ENCODE measurements at regions not wholly inside any gene's neighbourhood (a gene's known extent, or its start where the extent isn't known, plus 50 kb on each side); places are given as distances from the start of the nearest gene placed in this dataset.
"Not testable (repeated sequence)": the region's sequence is repeated elsewhere in the genome, so short reads cannot be mapped to it uniquely, and the experiment has no call there.

GRCh38 chr7:109549471-109550193, 980.0 kb downstream of the DNAJB9 start:
- TF ChIP-seq POLR2A (IDR thresholded peaks at IDR 0.05; ENCODE audit: low read depth) (no peak), CTCF (IDR thresholded peaks at IDR 0.05) (no peak), POLR2AphosphoS5 (IDR thresholded peaks at IDR 0.05) (no peak), EP300 (IDR thresholded peaks at IDR 0.05) (no peak)
- Histone ChIP-seq H3K27ac (replicated peaks in 1 of 4) (no peak overlapping the region), H3K9me3 (no peaks in the 10 kb centered on the region), H3K4me3 (no peak overlapping the region), H3K36me3 (no peaks in the 10 kb centered on the region), H3K4me1 (peaks cover 0 to 9% (median 0%) of the 10 kb centered on the region in 4 donors), H3K27me3 (no peaks in the 10 kb centered on the region)
- intact Hi-C loops (cut with DNase I) = no loop called here
- WGBS = 33% methylated on average over 7 of the region's 7 CpGs
- no peak for DNase-seq (ENCODE audit: extremely low spot score)

GRCh38 chr7:109552017-109552416, 982.3 kb downstream of the DNAJB9 start:
- no peak for DNase-seq (ENCODE audit: extremely low spot score)
- peaks cover 0 to 9% (median 0%) of the 10 kb centered on the region in 4 donors for H3K4me1 ChIP-seq
- TF ChIP-seq CTCF (IDR thresholded peaks at IDR 0.05) = no peak
- TF ChIP-seq POLR2A (IDR thresholded peaks at IDR 0.05; ENCODE audit: low read depth) = no peak
- no peak for TF ChIP-seq POLR2AphosphoS5 (IDR thresholded peaks at IDR 0.05)
- TF ChIP-seq EP300 (IDR thresholded peaks at IDR 0.05) = no peak
- WGBS = 100% methylated on average over 1 of the region's 2 CpGs
- H3K27me3 ChIP-seq = no peaks in the 10 kb centered on the region
- intact Hi-C loops (cut with DNase I) = no loop called here
- peaks cover 0 to 12% (median 3%) of the 10 kb centered on the region in 4 donors for H3K9me3 ChIP-seq
- H3K27ac ChIP-seq (replicated peaks in 1 of 4) = no peak overlapping the region
- H3K4me3 ChIP-seq = no peak overlapping the region
- H3K36me3 ChIP-seq = no peaks in the 10 kb centered on the region

DNA sequence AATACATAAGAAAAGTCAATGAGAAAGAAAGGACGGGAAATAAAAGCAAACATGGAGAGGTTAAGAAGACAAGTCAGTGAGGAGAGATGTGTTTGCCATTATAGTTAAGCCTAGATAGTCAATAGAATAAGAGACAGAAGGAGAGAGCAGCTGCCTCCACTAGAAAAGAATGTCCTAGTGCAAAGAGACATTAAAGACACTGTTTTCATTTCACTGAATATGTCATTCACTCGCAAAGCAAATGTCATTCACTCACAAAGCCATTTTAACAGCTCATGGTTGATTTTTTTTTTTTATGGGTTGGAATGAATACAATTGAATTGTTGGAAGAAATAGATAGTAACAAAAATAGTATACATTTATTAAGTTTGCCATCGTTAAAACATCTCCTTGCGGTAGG, 1007.6 kb downstream of the DNAJB9 start:
- TF ChIP-seq POLR2A (IDR thresholded peaks at IDR 0.05; ENCODE audit: low read depth) (no peak), EP300 (IDR thresholded peaks at IDR 0.05) (no peak), POLR2AphosphoS5 (IDR thresholded peaks at IDR 0.05) (no peak), CTCF (IDR thresholded peaks at IDR 0.05) (no peak)
- H3K4me3 ChIP-seq = no peak overlapping the region
- H3K9me3 ChIP-seq = no peaks in the 10 kb centered on the region
- intact Hi-C loops (cut with DNase I) = no loop called here
- no peak overlapping the region for H3K27ac ChIP-seq (replicated peaks in 1 of 4)
- H3K4me1 ChIP-seq = no peaks in the 10 kb centered on the region
- no peak for DNase-seq (ENCODE audit: extremely low spot score)
- H3K27me3 ChIP-seq = no peaks in the 10 kb centered on the region
- no peaks in the 10 kb centered on the region for H3K36me3 ChIP-seq
- WGBS = 68% methylated on average over 4 of the region's 4 CpGs

- intact Hi-C loops (cut with DNase I) = no loop called here
- H3K27ac ChIP-seq (replicated peaks in 1 of 4) = no peak overlapping the region
- no peak for TF ChIP-seq CTCF (IDR thresholded peaks at IDR 0.05)
- TF ChIP-seq EP300 (IDR thresholded peaks at IDR 0.05) = no peak
- TF ChIP-seq POLR2AphosphoS5 (IDR thresholded peaks at IDR 0.05) = no peak
- TF ChIP-seq POLR2A (IDR thresholded peaks at IDR 0.05; ENCODE audit: low read depth) = no peak
- no peak overlapping the region for H3K4me3 ChIP-seq
- 64% methylated on average over 4 of the region's 4 CpGs for WGBS
- peaks cover 0 to 4% (median 0%) of the 10 kb centered on the region in 4 donors for H3K9me3 ChIP-seq
- DNase-seq (ENCODE audit: extremely low spot score) = no peak
- no peaks in the 10 kb centered on the region for H3K27me3 ChIP-seq
- no peaks in the 10 kb centered on the region for H3K4me1 ChIP-seq
- H3K36me3 ChIP-seq = no peaks in the 10 kb centered on the region
Observed at GRCh38 chr7:109579901-109580300, 1010.2 kb downstream of the DNAJB9 start.

- no peak overlapping the region for H3K4me3 ChIP-seq
- no peak overlapping the region for H3K27ac ChIP-seq (replicated peaks in 1 of 4)
- TF ChIP-seq POLR2AphosphoS5 (IDR thresholded peaks at IDR 0.05) (no peak), EP300 (IDR thresholded peaks at IDR 0.05) (no peak), POLR2A (IDR thresholded peaks at IDR 0.05; ENCODE audit: low read depth) (no peak), CTCF (IDR thresholded peaks at IDR 0.05) (no peak)
Observed at GRCh38 chr7:109582211-109582610, 1012.5 kb downstream of the DNAJB9 start.

GRCh38 chr7:109596948-109597347, 1027.3 kb downstream of the DNAJB9 start:
- 78% methylated on average over 9 of the region's 9 CpGs for WGBS

More at GRCh38 chr7:109582211-109582610, 1012.5 kb downstream of the DNAJB9 start:
- no peaks in the 10 kb centered on the region for H3K36me3 ChIP-seq
- H3K27me3 ChIP-seq = no peaks in the 10 kb centered on the region
- no peaks in the 10 kb centered on the region for H3K4me1 ChIP-seq
- intact Hi-C loops (cut with DNase I) = no loop called here
- peaks cover 0 to 12% (median 0%) of the 10 kb centered on the region in 4 donors for H3K9me3 ChIP-seq
- DNase-seq (ENCODE audit: extremely low spot score) = no peak

More at GRCh38 chr7:109596948-109597347, 1027.3 kb downstream of the DNAJB9 start:
- DNase-seq (ENCODE audit: extremely low spot score); H3K36me3 ChIP-seq; intact Hi-C loops (cut with DNase I); H3K27me3 ChIP-seq; H3K27ac ChIP-seq (replicated peaks in 1 of 4); H3K4me1 ChIP-seq; H3K9me3 ChIP-seq; H3K4me3 ChIP-seq: not testable (repeated sequence)

Measured in esophagus muscularis mucosa (tissue), 4 donors.